Activated CD4-positive, alpha-beta T cell treated with anti-CD3 and anti-CD28 coated beads, Interleukin-2, Interleukin-4, amounts not matched to agents 100 ng/mL and 50 ng/mL, durations not matched to agents 16 hours and 8 hours (primary cell): ENCODE measurements at regions not wholly inside any gene's neighbourhood (a gene's known extent, or its start where the extent isn't known, plus 50 kb on each side); places are given as distances from the start of the nearest gene placed in this dataset.

ENCODE experiments used
- DNase-seq: peaks from one replicate; pipeline ENCODE4 v3.0.0-alpha.2; 2020; ENCODE audit warnings: low spot score

DNA sequence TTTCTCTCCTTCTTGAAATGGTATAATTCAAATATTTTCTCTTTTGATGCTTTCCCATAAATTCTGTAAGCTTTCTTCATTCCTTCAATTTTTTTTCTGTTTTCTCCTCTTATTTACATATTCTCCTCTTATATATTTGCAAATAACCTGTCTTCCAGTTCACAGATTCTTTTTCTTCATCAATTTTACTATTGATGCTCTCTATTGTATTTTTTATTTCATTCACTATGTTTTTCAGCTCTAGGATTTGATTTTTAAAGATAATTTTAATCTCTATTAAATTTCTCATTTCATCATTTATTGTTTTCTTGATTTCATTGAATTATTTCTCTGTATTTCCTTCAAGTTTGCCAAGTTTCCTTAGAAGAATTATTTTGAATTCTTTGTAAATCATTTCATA lies 54.0 kb upstream of the PRPS1L1 start:
- DNase-seq, result no peak

GRCh38 chr7:18082169-18082568 lies 54.5 kb upstream of the PRPS1L1 start:
- no peak for DNase-seq

GRCh38 chr7:18086165-18087025 lies 58.7 kb upstream of the PRPS1L1 start:
- no peak for DNase-seq

DNA sequence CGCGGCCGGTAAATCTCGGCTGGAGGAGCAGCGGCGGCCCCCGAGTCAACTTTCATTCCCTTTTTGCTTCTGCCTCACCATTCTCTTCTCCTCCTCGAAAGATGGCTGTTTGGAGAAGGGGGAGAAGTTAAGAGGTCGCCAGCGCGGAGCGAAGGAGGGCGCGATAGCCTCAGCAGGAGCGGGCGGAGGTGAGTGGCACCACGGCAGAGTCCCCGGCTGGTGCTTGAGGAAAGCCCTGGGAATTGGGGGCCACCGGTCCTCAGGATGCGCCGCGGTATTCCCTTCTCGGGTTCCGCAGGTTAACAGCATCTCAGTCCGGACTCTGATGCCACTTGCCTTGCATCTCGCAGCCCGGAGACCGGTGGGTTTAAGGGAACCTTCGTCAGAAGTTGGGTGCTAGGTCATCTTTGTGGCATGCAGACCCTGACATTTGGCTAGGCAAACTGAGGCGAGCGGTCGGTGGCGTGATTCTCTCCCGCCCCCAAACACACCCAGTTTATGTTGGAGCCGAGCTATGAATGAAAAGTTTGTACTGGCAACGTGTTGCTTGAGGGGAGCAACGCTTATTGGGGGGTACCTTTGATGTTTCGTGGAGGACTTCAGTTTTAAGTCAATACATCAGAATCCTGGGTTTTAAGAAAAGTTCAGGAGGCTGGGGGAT lies 59.5 kb upstream of the PRPS1L1 start:
- no peak for DNase-seq

GRCh38 chr7:18087687-18088078 lies 60.0 kb upstream of the PRPS1L1 start:
- DNase-seq, result no peak

DNA sequence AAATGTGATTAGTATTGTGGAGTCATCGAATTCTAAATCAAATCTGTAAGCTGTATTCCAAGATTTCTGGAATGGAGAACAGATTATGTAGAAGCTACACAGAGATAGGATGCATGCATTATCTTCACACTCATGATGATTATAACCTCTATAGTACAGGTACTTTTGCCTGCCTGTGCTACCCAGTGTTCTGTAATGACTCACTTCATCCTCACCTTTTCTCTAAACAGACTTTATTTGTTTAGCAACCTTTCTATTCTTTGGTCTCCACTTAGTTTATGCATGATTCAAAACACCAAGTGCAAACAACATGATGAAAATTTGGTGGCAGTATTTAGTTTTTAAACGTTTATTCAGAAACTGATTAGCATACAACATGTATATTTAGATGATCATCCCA lies 68.4 kb upstream of the PRPS1L1 start:
- no peak for DNase-seq

- no peak for DNase-seq
Observed at GRCh38 chr7:18102576-18102975, 74.9 kb upstream of the PRPS1L1 start.

- no peak for DNase-seq
Observed at GRCh38 chr7:18103436-18104218, 76.0 kb upstream of the PRPS1L1 start.

DNA sequence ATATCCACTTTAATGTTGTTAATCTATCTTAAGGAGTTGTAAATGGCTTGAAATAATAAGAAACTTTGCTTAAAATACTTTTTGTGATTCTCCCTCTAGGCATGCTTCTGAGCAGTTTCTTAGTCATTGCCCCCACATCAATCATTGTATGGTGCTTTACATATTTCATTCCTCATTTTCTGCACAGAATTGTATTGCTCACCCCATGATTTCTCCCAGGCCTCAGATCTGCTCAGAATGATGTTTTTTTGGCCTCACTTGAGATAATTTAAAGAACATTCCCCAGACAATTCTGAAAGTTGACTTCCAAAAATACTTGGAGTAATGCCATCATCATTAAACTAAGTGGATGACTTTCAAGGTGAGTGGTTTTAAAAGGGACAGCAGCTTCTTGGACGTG lies 82.1 kb upstream of the PRPS1L1 start:
- DNase-seq, result no peak

- no peak for DNase-seq
Observed at GRCh38 chr7:18116661-18117060, 89.0 kb upstream of the PRPS1L1 start.

DNA sequence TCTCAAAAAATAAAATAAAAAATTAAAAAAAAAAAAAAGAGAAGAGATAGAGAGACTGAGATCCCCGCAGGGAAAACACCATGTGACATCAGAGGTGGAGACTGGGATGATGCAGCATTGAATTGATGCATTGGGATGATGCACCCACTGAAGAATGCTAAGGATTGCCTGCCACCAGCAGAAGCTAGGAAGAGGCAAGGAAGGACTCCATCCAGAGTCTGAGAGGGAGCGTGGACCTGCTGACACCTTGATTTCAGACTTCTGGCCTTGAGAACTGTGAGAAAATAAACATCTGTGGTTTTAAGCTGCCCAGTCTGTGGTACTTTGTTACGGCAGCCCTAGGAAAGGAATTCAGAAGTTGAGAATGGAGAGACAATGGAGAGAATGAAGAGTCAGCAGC lies 89.8 kb upstream of the PRPS1L1 start:
- DNase-seq, result no peak

DNA sequence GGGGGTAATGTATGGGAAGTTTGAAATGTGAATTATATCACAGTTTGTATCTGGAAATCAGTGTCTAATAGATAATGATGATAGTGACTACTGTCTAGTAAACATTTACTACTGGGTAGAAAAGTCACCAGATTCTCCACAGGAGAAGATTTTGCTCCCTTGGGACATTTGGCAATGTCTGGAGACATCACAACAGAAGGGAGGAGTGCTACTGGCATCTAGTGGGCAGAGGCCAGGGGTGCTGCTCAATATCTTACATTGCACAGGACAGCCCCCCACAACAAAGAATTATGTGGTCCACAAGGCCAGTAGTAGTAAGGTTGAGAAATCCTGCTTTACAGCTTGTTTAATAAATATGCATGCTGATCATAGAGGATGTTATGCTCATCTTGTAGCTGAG lies 92.3 kb upstream of the PRPS1L1 start:
- DNase-seq, result no peak

DNA sequence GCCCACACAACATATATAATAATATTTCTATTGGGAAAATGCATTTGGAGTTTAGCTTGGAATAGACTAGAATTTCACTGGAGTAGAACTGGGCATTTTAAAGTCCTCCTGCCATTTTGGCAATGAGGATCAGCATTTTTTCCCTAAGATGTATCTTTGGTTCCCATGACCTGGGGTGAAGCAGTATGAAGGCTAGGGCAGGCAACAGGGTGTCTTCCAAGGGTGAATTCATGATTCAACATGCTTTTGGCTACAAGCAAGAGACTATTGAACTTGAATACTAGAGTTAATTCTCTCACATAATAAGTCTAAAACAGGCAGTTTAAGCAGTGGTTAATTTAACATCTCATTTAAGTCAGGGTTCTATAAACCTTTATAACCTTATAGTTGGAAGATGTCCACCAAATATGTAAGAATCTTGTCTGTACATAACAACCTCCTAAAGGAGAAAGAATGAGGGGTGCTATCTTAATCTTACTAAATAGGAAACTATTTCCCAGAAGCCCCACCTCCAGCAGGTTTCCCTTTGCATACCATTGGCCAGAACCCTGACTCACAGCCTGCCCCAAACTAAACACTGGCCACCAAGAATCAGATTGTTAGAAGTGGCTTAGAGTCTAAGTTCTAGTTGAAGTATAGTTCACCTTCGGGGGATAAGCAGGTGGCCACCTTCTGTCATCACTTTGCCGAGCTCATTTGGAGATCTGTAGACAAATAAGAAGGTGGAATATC lies 96.0 kb upstream of the PRPS1L1 start:
- DNase-seq, result no peak

GRCh38 chr7:18125476-18125875 lies 97.8 kb upstream of the PRPS1L1 start:
- DNase-seq, result no peak

GRCh38 chr7:18126281-18126680 lies 98.6 kb upstream of the PRPS1L1 start:
- no peak for DNase-seq

- DNase-seq, result no peak
Observed at GRCh38 chr7:18128846-18129245, 101.2 kb upstream of the PRPS1L1 start.

- DNase-seq, result no peak
Observed at GRCh38 chr7:18132811-18133210, 105.2 kb upstream of the PRPS1L1 start.

GRCh38 chr7:18133921-18134320 lies 106.3 kb upstream of the PRPS1L1 start:
- DNase-seq, result no peak

GRCh38 chr7:18140943-18141342 lies 113.3 kb upstream of the PRPS1L1 start:
- DNase-seq, result no peak

DNA sequence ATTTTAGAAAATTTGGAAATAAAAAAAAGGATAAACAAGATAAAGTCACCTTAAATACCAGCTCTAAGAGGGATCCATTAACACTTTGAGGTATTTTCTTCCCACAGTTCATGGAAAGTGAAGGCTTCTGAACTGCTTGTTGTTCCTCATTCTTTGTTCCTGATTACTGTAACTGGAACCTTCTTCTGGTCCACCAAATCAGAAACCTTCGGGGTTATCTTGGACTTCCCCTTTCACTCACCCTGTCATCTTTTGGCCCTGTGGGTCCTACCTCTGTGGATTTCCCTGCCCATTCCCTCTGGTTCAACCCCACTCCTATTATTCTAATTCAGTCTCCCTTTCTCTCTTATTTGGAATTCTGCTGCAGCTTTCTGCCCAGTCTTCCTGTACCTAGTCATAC lies 116.5 kb upstream of the PRPS1L1 start:
- no peak for DNase-seq

- peak; percentile 12 for DNase-seq
Observed at GRCh38 chr7:18145160-18145559, 117.5 kb upstream of the PRPS1L1 start.

DNA sequence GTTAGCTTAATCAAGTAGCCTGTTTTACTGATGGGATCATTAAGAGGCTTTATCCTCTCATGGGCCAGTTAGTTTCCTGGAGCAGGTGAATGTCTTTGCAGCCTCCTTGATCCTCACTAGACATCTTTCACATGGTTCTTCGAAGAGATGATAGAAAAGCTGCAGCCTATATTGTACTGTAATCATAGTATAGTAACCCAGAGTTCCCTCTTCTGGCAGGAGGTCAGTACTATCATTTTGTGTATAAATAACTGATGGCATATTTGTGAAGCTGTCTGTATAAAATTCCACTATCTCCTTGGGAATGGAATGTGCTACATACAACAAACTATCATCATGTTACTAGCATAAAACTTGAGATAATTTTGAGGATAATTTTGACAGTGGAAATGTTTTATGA lies 123.8 kb upstream of the PRPS1L1 start:
- DNase-seq, result no peak
